ENCODE measurements at regions not wholly inside any gene's neighbourhood (a gene's known extent, or its start where the extent isn't known, plus 50 kb on each side); places are given as distances from the start of the nearest gene placed in this dataset.
"Not testable (repeated sequence)": the region's sequence is repeated elsewhere in the genome, so short reads cannot be mapped to it uniquely, and the experiment has no call there.

DNA sequence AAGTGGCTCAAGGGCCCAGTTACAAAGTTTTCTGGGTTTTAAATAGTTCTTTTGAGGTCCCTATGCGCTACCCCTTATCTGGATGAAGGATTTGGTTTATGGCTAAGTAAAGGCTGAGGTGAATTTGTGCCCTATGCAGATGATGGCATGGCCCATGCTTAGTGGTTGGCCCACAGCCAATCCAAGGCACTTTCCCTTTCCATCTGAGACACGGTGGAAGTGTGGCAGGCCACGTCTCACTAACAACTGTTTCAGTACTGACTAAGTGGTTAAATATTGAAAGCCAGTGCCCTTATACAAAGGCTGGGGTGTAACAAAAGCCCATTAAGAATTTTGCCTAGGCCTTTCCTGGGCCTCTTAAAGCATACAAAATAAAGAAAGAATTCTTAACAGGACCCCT is 260.3 kb downstream of the ZNF37A start:
- not testable (repeated sequence) for H3K4me3 Mint-ChIP-seq (ENCODE audit: unreplicated experiment); H3K9me3 ChIP-seq (ENCODE audit: insufficient read depth, low read depth, low read length); H3K27me3 Mint-ChIP-seq (ENCODE audit: low read depth, unreplicated experiment); H3K9ac ChIP-seq (ENCODE audit: low read length); H3K36me3 Mint-ChIP-seq (ENCODE audit: low read depth, unreplicated experiment); H4K20me1 ChIP-seq (ENCODE audit: insufficient read depth, low read length); H3K4me3 ChIP-seq (ENCODE audit: insufficient read depth, low read depth, low read length); H3K4me1 ChIP-seq (ENCODE audit: insufficient read depth, low read length); H3K9me3 Mint-ChIP-seq (ENCODE audit: unreplicated experiment); H3K36me3 ChIP-seq (ENCODE audit: insufficient read depth, low read length); H3K27me3 ChIP-seq (ENCODE audit: insufficient read depth, low read length); H3K79me2 ChIP-seq (ENCODE audit: insufficient read depth, low read length); H3K27ac ChIP-seq (ENCODE audit: low read depth, low read length); FAIRE-seq; H3K4me2 ChIP-seq (ENCODE audit: low read length); H3K4me1 Mint-ChIP-seq (ENCODE audit: low read depth, unreplicated experiment); H3K27ac Mint-ChIP-seq (ENCODE audit: unreplicated experiment); H2AFZ ChIP-seq (ENCODE audit: low read depth, low read length); DNase-seq (ENCODE audit: low read depth)

DNA sequence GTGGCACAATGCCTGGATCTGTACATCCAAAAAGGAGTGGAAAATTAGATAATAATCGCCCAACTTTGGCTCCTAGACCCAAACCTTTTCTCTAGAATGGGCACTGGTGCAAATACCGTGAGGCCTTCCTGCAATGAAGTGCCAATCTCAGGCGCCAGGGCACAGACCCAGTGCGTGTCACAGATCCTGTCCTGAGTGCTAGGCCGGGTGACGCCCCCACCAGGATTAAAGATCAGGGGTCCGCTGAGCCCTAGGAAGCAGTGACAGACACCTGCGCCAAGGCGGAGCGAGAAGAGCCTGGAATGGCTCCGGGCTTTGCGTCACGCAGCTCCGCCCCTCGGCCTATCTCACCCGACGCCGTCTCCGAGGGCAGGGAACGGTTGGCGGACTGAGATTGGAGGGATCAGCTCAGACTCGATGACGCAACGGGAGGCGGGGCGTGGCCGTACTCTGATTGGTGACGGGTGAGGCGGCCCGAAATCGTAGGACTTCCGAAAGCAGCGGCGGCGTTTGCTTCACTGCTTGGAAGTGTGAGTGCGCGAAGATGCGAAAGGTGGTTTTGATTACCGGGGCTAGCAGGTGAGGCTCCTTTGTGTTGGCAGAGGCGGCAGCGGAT is 261.9 kb downstream of the ZNF37A start:
- not testable (repeated sequence) for H3K9me3 ChIP-seq (ENCODE audit: insufficient read depth, low read depth, low read length); H3K4me1 Mint-ChIP-seq (ENCODE audit: low read depth, unreplicated experiment); H3K79me2 ChIP-seq (ENCODE audit: insufficient read depth, low read length); H3K36me3 Mint-ChIP-seq (ENCODE audit: low read depth, unreplicated experiment); FAIRE-seq; H3K4me1 ChIP-seq (ENCODE audit: insufficient read depth, low read length); H3K9me3 Mint-ChIP-seq (ENCODE audit: unreplicated experiment); H3K36me3 ChIP-seq (ENCODE audit: insufficient read depth, low read length); H3K27me3 Mint-ChIP-seq (ENCODE audit: low read depth, unreplicated experiment); H3K27me3 ChIP-seq (ENCODE audit: insufficient read depth, low read length); H3K27ac Mint-ChIP-seq (ENCODE audit: unreplicated experiment); H4K20me1 ChIP-seq (ENCODE audit: insufficient read depth, low read length)
- Histone ChIP-seq H3K27ac (ENCODE audit: low read depth, low read length) (peak overlapping the region; percentile 19), H3K4me3 (ENCODE audit: insufficient read depth, low read depth, low read length) (peak overlapping the region; percentile 65), H3K4me2 (ENCODE audit: low read length) (peak overlapping the region; percentile 84), H2AFZ (ENCODE audit: low read depth, low read length) (peak overlapping the region; percentile 93), H3K9ac (ENCODE audit: low read length) (peak overlapping the region; percentile 65)
- DNase-seq (ENCODE audit: low read depth) = peak; percentile 34
- peak overlapping the region; percentile 74 for H3K4me3 Mint-ChIP-seq (ENCODE audit: unreplicated experiment)

DNA sequence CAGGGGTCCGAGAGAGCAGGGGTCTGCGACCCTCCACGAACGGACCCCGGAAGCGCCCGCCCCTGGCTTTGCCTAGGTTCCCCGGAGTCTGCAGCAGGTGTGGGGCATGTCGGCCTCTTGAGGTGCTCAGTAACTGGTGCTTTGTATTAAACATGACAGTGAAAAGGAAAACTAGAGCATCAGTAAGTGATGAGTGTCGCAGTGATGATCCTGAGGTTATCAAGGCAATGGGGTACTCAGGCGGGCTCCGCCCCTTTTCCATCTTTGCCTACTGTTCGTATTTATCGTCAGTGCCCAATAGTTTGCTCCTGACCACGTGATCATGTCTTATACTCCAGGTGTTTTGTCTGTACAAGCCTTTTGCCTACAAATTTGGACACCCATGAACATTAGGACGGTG is 262.4 kb downstream of the ZNF37A start:
- not testable (repeated sequence) for H3K4me3 Mint-ChIP-seq (ENCODE audit: unreplicated experiment); H3K27ac Mint-ChIP-seq (ENCODE audit: unreplicated experiment); H3K27me3 Mint-ChIP-seq (ENCODE audit: low read depth, unreplicated experiment); H3K4me1 ChIP-seq (ENCODE audit: insufficient read depth, low read length); H3K36me3 ChIP-seq (ENCODE audit: insufficient read depth, low read length); H3K36me3 Mint-ChIP-seq (ENCODE audit: low read depth, unreplicated experiment); H3K9me3 ChIP-seq (ENCODE audit: insufficient read depth, low read depth, low read length); H3K9me3 Mint-ChIP-seq (ENCODE audit: unreplicated experiment); DNase-seq (ENCODE audit: low read depth); H3K79me2 ChIP-seq (ENCODE audit: insufficient read depth, low read length); FAIRE-seq; H4K20me1 ChIP-seq (ENCODE audit: insufficient read depth, low read length); H3K4me1 Mint-ChIP-seq (ENCODE audit: low read depth, unreplicated experiment); H3K27me3 ChIP-seq (ENCODE audit: insufficient read depth, low read length)
- H3K9ac ChIP-seq (ENCODE audit: low read length) = peak overlapping the region; percentile 65
- H3K27ac ChIP-seq (ENCODE audit: low read depth, low read length) = peak overlapping the region; percentile 19
- H2AFZ ChIP-seq (ENCODE audit: low read depth, low read length) = peak overlapping the region; percentile 52
- H3K4me2 ChIP-seq (ENCODE audit: low read length) = peak overlapping the region; percentile 84
- peak overlapping the region; percentile 65 for H3K4me3 ChIP-seq (ENCODE audit: insufficient read depth, low read depth, low read length)

DNA sequence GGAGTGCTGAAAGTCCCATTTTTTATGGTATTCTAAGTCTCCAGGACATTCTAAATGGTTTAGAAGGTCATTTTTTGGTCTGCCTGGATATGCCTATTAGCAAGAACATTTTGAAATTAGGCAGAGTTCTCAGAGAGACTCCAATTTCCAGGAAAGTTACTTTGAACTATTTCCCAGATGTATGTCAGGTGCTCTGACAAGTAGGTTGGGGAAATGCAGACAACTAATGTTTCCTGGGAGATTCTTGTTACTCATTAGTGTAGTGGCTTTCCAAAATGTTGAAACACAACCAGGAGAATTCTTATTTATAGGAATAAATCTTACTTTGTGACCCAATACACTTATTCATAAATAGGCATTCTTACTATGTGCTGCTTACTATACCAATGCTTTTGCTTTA is 268.4 kb downstream of the ZNF37A start:
- H3K4me3 Mint-ChIP-seq (ENCODE audit: unreplicated experiment); H3K27me3 ChIP-seq (ENCODE audit: insufficient read depth, low read length); H3K36me3 ChIP-seq (ENCODE audit: insufficient read depth, low read length); H3K79me2 ChIP-seq (ENCODE audit: insufficient read depth, low read length); H3K27ac ChIP-seq (ENCODE audit: low read depth, low read length); H3K9me3 ChIP-seq (ENCODE audit: insufficient read depth, low read depth, low read length); H3K9me3 Mint-ChIP-seq (ENCODE audit: unreplicated experiment); H3K4me1 Mint-ChIP-seq (ENCODE audit: low read depth, unreplicated experiment); H3K36me3 Mint-ChIP-seq (ENCODE audit: low read depth, unreplicated experiment); H2AFZ ChIP-seq (ENCODE audit: low read depth, low read length); H4K20me1 ChIP-seq (ENCODE audit: insufficient read depth, low read length); H3K27ac Mint-ChIP-seq (ENCODE audit: unreplicated experiment); H3K4me2 ChIP-seq (ENCODE audit: low read length); DNase-seq (ENCODE audit: low read depth); H3K9ac ChIP-seq (ENCODE audit: low read length); H3K4me1 ChIP-seq (ENCODE audit: insufficient read depth, low read length); H3K27me3 Mint-ChIP-seq (ENCODE audit: low read depth, unreplicated experiment); H3K4me3 ChIP-seq (ENCODE audit: insufficient read depth, low read depth, low read length); FAIRE-seq: not testable (repeated sequence)

DNA sequence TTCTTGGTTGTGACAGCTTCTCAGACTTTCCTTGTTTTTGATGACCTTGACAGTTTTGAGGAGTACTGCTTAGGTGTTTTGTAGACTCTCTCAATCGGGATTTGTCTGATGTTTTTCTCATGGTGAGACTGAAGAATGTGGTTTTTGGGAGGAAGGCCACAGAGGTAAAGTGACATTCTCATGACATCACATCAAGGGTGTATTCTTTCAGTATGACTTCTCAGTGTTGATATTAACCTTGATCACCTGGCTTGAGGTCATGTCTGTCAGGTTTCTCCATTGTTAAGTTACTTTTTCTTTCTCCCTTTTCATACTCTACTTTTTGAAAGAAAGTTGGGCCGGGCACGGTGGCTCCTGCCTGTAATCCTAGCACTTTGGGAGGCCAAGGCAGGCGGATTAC is 269.9 kb downstream of the ZNF37A start:
- H2AFZ ChIP-seq (ENCODE audit: low read depth, low read length); H3K27me3 Mint-ChIP-seq (ENCODE audit: low read depth, unreplicated experiment); H3K9me3 ChIP-seq (ENCODE audit: insufficient read depth, low read depth, low read length); H3K79me2 ChIP-seq (ENCODE audit: insufficient read depth, low read length); H3K27ac ChIP-seq (ENCODE audit: low read depth, low read length); FAIRE-seq; H3K9me3 Mint-ChIP-seq (ENCODE audit: unreplicated experiment); H3K36me3 ChIP-seq (ENCODE audit: insufficient read depth, low read length); H3K27ac Mint-ChIP-seq (ENCODE audit: unreplicated experiment); DNase-seq (ENCODE audit: low read depth); H3K4me1 ChIP-seq (ENCODE audit: insufficient read depth, low read length); H3K4me1 Mint-ChIP-seq (ENCODE audit: low read depth, unreplicated experiment); H4K20me1 ChIP-seq (ENCODE audit: insufficient read depth, low read length); H3K4me2 ChIP-seq (ENCODE audit: low read length); H3K4me3 Mint-ChIP-seq (ENCODE audit: unreplicated experiment); H3K36me3 Mint-ChIP-seq (ENCODE audit: low read depth, unreplicated experiment); H3K4me3 ChIP-seq (ENCODE audit: insufficient read depth, low read depth, low read length); H3K27me3 ChIP-seq (ENCODE audit: insufficient read depth, low read length); H3K9ac ChIP-seq (ENCODE audit: low read length): not testable (repeated sequence)
